SH-SY5Y (cell line): ENCODE measurements at regions not wholly inside any gene's neighbourhood (a gene's known extent, or its start where the extent isn't known, plus 50 kb on each side); places are given as distances from the start of the nearest gene placed in this dataset.

Source experiments
- GATA2 ChIP-seq: IDR thresholded peaks from 2 replicates; pipeline ENCODE4 v1.6.1; 2011; ENCODE audit warnings: mild to moderate bottlenecking, low read depth, low read length
- GATA3 ChIP-seq: IDR thresholded peaks from 2 replicates; pipeline ENCODE4 v1.6.1; 2011; ENCODE audit warnings: low read depth, mild to moderate bottlenecking, low read length, moderate library complexity

GRCh38 chr3:30355622-30356021, 250.8 kb upstream of the TGFBR2 start:
- no peak for TF ChIP-seq GATA3
- TF ChIP-seq GATA2, result no peak
